HepG2 (cell line): ENCODE measurements at regions not wholly inside any gene's neighbourhood (a gene's known extent, or its start where the extent isn't known, plus 50 kb on each side); places are given as distances from the start of the nearest gene placed in this dataset.

Source experiments
- AKAP8 ChIP-seq: sonication (generic); formaldehyde crosslinking; IDR thresholded peaks from 2 replicates; pipeline ENCODE4 v1.5.1; 2020; ENCODE audit warnings: mild to moderate bottlenecking, missing genetic modification reagents
- ARNT2 ChIP-seq: sonication (generic); formaldehyde crosslinking; IDR thresholded peaks from 2 replicates; pipeline ENCODE4 v1.8.0; 2022; ENCODE audit warnings: mild to moderate bottlenecking, low read depth, missing genetic modification reagents, moderate library complexity
- ARNTL ChIP-seq: sonication (generic); formaldehyde crosslinking; IDR thresholded peaks from 2 replicates; pipeline ENCODE4 v1.4.0; 2020; ENCODE audit warnings: mild to moderate bottlenecking, missing genetic modification reagents
- MAFF ChIP-seq: IDR thresholded peaks from 2 replicates; pipeline ENCODE4 v1.6.1; 2011; ENCODE audit warnings: low read depth, low read length, improper control_type of control experiment
- MIER3 ChIP-seq: IDR thresholded peaks from 2 replicates; pipeline ENCODE4 v1.6.1; 2016; ENCODE audit warnings: missing compliant biosample characterization, borderline replicate concordance
- MXD4 ChIP-seq: IDR thresholded peaks from 2 replicates; pipeline ENCODE4 v1.6.1; 2016; ENCODE audit warnings: mild to moderate bottlenecking, missing biosample characterization, missing genetic modification reagents
- PCBP1 ChIP-seq: fragments of 200-400 bp; formaldehyde crosslinking; IDR thresholded peaks from 2 replicates; pipeline ENCODE4 v1.6.1; 2017; ENCODE audit warnings: mild to moderate bottlenecking, low read depth, low read length, borderline replicate concordance
- PHB2 ChIP-seq: fragments of 450-650 bp; IDR thresholded peaks from 2 replicates; pipeline ENCODE4 v1.6.1; 2018; ENCODE audit not compliant: partially characterized antibody
- RCOR2 ChIP-seq: IDR thresholded peaks from 2 replicates; pipeline ENCODE4 v1.6.1; 2016; ENCODE audit warnings: missing biosample characterization, missing genetic modification reagents
- SKI ChIP-seq: fragments of 450-650 bp; IDR thresholded peaks from one replicate; pipeline ENCODE4 v1.6.1; 2018; ENCODE audit warnings: mild to moderate bottlenecking; ENCODE audit not compliant: partially characterized antibody
- TBP ChIP-seq: sonication (generic); formaldehyde crosslinking; IDR thresholded peaks from 2 replicates; pipeline ENCODE4 v1.5.0; 2020; ENCODE audit warnings: missing genetic modification reagents
- ZBTB38 ChIP-seq: sonication (generic); formaldehyde crosslinking; IDR thresholded peaks from 2 replicates; pipeline ENCODE4 v1.5.1; 2020; ENCODE audit warnings: mild to moderate bottlenecking, missing genetic modification reagents
- ZFP36 ChIP-seq: fragments of 150-350 bp; IDR thresholded peaks from 2 replicates; pipeline ENCODE4 v1.6.1; 2018; ENCODE audit warnings: borderline replicate concordance, low read length, low read depth; ENCODE audit not compliant: partially characterized antibody
- ZMYM4 ChIP-seq: sonication (generic); formaldehyde crosslinking; IDR thresholded peaks from 2 replicates; pipeline ENCODE4 v1.8.1; 2023; ENCODE audit warnings: mild to moderate bottlenecking, missing genetic modification reagents
- ZNF136 ChIP-seq: sonication (generic); formaldehyde crosslinking; IDR thresholded peaks from 2 replicates; pipeline ENCODE4 v1.8.1; 2022; ENCODE audit warnings: low read depth, mild to moderate bottlenecking, moderate library complexity, missing genetic modification reagents
- ZNF260 ChIP-seq: sonication (generic); formaldehyde crosslinking; IDR thresholded peaks from 2 replicates; pipeline ENCODE4 v1.4.0; 2020; ENCODE audit warnings: missing genetic modification reagents, low read depth, mild to moderate bottlenecking, borderline replicate concordance
- ZNF547 ChIP-seq: sonication (generic); formaldehyde crosslinking; IDR thresholded peaks from 2 replicates; pipeline ENCODE4 v1.5.1; 2020; ENCODE audit warnings: mild to moderate bottlenecking, missing genetic modification reagents
- ZNF616 ChIP-seq: sonication (generic); formaldehyde crosslinking; IDR thresholded peaks from 2 replicates; pipeline ENCODE4 v1.5.0; 2020; ENCODE audit warnings: low read depth, mild to moderate bottlenecking, missing genetic modification reagents
- ZNF724P ChIP-seq: sonication (generic); formaldehyde crosslinking; IDR thresholded peaks from 2 replicates; pipeline ENCODE4 v1.8.0; 2022; ENCODE audit warnings: missing genetic modification reagents, borderline replicate concordance
- ZNF772 ChIP-seq: sonication (generic); formaldehyde crosslinking; IDR thresholded peaks from 2 replicates; pipeline ENCODE4 v1.5.0; 2020; ENCODE audit warnings: mild to moderate bottlenecking, missing genetic modification reagents
- ZSCAN20 ChIP-seq: sonication (generic); formaldehyde crosslinking; IDR thresholded peaks from 2 replicates; pipeline ENCODE4 v1.4.0; 2020; ENCODE audit warnings: missing genetic modification reagents, mild to moderate bottlenecking, borderline replicate concordance
- TF ChIP-seq, protein P1 (sequence below): sonication (generic); formaldehyde crosslinking; IDR thresholded peaks from 2 replicates; pipeline ENCODE4 v1.5.1; 2020; ENCODE audit warnings: missing genetic modification reagents, mild to moderate bottlenecking, borderline replicate concordance
- TF ChIP-seq, protein P2 (sequence below): sonication (generic); formaldehyde crosslinking; IDR thresholded peaks from 2 replicates; pipeline ENCODE4 v1.4.0; 2020; ENCODE audit warnings: mild to moderate bottlenecking, missing genetic modification reagents

GRCh38 chr9:78399153-78399552, 102.2 kb downstream of the PSAT1 start (continued):
- TF ChIP-seq ZNF724P (CRISPR knock-in tag) (no peak), ZNF136 (CRISPR knock-in tag) (no peak), ARNTL (CRISPR knock-in tag) (no peak), MAFF (peak; percentile 70), ZNF616 (CRISPR knock-in tag) (no peak), ZNF772 (no peak), SKI (no peak), ARNT2 (CRISPR knock-in tag) (no peak), AKAP8 (CRISPR knock-in tag) (no peak), ZSCAN20 (CRISPR knock-in tag) (no peak), RCOR2 (CRISPR knock-in tag) (peak; percentile 53; the same call in 1 of the 2 replicates), ZFP36 (no peak), ZMYM4 (CRISPR knock-in tag) (peak; percentile 40; the same call in 1 of the 2 replicates), MXD4 (CRISPR knock-in tag) (no peak), PHB2 (no peak), MIER3 (no peak), ZBTB38 (CRISPR knock-in tag) (no peak), ZNF547 (CRISPR knock-in tag) (no peak), ZNF260 (CRISPR knock-in tag) (no peak), TBP (no peak), PCBP1 (no peak)
- TF ChIP-seq, protein P1, sequence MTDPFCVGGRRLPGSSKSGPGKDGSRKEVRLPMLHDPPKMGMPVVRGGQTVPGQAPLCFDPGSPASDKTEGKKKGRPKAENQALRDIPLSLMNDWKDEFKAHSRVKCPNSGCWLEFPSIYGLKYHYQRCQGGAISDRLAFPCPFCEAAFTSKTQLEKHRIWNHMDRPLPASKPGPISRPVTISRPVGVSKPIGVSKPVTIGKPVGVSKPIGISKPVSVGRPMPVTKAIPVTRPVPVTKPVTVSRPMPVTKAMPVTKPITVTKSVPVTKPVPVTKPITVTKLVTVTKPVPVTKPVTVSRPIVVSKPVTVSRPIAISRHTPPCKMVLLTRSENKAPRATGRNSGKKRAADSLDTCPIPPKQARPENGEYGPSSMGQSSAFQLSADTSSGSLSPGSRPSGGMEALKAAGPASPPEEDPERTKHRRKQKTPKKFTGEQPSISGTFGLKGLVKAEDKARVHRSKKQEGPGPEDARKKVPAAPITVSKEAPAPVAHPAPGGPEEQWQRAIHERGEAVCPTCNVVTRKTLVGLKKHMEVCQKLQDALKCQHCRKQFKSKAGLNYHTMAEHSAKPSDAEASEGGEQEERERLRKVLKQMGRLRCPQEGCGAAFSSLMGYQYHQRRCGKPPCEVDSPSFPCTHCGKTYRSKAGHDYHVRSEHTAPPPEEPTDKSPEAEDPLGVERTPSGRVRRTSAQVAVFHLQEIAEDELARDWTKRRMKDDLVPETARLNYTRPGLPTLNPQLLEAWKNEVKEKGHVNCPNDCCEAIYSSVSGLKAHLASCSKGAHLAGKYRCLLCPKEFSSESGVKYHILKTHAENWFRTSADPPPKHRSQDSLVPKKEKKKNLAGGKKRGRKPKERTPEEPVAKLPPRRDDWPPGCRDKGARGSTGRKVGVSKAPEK (CRISPR knock-in tag), result no peak
- TF ChIP-seq, protein P2, sequence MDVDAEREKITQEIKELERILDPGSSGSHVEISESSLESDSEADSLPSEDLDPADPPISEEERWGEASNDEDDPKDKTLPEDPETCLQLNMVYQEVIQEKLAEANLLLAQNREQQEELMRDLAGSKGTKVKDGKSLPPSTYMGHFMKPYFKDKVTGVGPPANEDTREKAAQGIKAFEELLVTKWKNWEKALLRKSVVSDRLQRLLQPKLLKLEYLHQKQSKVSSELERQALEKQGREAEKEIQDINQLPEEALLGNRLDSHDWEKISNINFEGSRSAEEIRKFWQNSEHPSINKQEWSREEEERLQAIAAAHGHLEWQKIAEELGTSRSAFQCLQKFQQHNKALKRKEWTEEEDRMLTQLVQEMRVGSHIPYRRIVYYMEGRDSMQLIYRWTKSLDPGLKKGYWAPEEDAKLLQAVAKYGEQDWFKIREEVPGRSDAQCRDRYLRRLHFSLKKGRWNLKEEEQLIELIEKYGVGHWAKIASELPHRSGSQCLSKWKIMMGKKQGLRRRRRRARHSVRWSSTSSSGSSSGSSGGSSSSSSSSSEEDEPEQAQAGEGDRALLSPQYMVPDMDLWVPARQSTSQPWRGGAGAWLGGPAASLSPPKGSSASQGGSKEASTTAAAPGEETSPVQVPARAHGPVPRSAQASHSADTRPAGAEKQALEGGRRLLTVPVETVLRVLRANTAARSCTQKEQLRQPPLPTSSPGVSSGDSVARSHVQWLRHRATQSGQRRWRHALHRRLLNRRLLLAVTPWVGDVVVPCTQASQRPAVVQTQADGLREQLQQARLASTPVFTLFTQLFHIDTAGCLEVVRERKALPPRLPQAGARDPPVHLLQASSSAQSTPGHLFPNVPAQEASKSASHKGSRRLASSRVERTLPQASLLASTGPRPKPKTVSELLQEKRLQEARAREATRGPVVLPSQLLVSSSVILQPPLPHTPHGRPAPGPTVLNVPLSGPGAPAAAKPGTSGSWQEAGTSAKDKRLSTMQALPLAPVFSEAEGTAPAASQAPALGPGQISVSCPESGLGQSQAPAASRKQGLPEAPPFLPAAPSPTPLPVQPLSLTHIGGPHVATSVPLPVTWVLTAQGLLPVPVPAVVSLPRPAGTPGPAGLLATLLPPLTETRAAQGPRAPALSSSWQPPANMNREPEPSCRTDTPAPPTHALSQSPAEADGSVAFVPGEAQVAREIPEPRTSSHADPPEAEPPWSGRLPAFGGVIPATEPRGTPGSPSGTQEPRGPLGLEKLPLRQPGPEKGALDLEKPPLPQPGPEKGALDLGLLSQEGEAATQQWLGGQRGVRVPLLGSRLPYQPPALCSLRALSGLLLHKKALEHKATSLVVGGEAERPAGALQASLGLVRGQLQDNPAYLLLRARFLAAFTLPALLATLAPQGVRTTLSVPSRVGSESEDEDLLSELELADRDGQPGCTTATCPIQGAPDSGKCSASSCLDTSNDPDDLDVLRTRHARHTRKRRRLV (CRISPR knock-in tag), result no peak
